GM18870 (cell line): ENCODE measurements at regions not wholly inside any gene's neighbourhood (a gene's known extent, or its start where the extent isn't known, plus 50 kb on each side); places are given as distances from the start of the nearest gene placed in this dataset.
"Not testable (repeated sequence)": the region's sequence is repeated elsewhere in the genome, so short reads cannot be mapped to it uniquely, and the experiment has no call there.

Source experiments
- ATAC-seq: cut with Tn5 transposase; IDR thresholded peaks from one replicate; pipeline ENCODE4 v1.9.1; 2021; ENCODE audit warnings: moderate library complexity; ENCODE audit not compliant: unreplicated experiment

DNA sequence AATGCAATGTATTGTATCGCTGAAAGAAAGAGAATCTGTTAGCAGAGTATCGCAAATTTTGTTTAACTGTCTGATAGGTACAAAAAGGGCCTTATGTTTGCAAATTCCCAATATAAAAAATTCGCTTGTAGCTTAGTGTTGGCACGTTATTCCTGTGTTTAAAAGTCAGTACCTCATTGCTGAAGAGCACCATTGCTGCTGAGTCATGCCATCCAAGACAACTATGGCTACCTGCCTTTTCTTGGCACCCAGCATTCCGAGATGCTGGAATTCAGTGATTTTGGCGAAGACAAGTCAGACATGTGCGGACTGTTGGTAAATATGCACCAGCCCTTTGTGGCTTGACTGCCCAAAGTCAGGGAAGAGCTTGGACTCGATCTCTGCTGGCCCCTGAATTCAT lies 149.5 kb upstream of the EEA1 start:
- no peak for ATAC-seq

DNA sequence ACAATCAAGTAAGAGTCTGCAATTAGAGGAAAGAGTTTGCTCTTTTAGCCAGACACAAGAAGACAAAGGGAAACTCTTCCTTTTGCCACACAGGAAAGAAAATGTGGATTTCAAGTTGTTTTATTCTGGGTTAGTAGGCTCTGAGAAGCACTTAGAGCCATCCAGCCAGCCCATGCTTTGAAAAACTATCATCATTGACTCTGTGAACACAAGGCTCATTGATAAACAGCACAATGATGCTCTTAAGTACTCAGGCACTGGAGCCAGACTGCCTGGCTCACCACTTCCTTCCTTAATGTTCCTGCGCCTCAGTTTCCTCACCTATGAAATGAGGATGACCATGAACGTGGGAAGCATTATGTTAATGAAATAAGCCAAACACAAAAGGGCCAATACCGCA lies 150.2 kb upstream of the EEA1 start:
- ATAC-seq = no peak

DNA sequence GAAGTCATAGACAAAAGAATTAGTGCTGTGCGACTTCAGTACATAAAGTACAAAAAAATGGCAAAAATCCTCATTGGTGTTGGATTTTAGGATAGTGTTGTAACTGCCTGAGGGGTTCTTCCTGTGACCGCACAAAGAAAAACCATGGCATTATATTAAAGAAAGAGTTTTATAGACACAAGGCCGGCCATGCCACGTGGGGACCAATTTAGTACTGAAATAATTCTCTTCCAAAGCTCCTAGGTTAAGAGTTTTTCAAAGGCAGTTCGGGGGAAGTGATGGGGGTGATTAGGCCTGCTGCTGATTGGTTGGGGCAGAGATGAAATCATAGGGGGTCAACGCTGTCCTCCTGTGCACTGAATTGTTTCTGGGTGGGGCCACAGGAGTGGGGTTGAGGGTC lies 150.9 kb upstream of the EEA1 start:
- ATAC-seq = no peak

DNA sequence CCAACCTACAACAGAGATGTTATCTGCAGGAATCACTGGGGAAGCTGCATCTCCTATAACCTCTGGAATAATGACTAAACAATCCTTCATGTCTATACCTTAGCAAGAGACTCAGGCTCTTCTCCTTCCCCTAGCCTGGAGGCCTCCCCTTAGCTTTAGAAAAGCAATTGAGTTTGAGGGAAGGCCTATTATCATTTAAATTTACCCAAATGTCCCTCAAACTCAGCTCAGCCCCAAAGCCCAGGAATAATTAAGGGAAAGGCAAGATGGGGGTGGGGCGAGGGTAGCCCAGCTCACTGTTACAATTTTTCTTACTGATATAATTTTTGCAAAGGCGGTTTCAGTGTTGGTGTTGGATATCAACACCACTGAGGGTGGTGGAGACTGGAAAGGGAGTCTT lies 151.4 kb upstream of the EEA1 start:
- ATAC-seq = no peak

DNA sequence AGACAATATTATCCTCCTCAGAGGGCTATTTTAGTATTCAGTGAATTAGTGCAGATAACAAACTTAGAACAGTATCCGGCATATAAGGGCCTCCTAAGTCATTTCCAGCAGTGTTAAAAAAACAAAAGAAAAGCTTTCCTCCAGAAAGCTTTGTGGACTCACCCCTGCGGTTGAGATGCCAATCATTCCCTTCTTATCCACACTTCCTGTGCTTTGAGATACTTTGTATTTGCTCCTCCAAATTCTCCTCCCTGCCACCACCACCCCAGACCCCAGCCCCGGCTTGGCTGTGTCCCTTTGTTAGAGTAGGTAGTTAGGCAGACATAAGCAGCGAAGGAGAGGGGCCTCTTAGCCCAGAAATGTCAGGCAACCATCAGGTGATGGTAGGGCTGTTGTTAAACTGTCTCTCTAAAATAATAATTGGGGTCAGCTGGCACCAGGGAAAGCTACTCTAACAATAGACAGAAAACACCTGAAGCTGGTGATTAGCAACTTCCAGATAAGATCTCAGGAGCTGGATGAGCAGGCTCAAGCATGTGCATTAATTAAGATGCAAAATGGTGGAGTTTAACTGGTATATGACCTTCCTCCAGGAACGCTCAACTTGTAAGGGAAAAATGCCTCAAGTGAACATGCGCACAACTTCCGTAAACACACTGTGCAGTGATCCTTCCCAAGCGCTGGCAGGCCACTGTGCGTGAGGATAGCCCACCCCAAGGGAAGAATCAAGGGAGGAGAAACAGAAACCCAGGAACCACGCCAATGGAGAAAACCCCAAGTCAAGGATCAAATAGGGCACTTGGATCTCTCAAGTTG lies 152.1 kb upstream of the EEA1 start:
- ATAC-seq = no peak

DNA sequence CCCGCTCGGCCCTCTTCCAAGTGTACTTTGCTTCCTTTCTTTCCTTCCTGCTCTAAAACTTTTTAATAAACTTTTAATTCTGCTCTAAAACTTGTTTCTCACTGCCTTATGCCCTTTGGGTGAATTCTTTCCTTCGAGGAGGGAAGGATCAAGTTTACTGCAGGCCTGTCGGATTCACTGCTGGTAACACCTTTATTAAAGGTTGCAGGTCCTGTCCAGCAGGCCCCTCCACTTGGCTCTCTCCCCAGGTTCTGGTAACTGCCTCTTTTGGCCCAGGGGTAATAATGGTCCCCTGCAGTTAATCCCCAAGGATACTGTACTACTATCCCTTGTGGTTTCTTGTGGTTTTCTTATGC lies 152.7 kb upstream of the EEA1 start:
- ATAC-seq = no peak

DNA sequence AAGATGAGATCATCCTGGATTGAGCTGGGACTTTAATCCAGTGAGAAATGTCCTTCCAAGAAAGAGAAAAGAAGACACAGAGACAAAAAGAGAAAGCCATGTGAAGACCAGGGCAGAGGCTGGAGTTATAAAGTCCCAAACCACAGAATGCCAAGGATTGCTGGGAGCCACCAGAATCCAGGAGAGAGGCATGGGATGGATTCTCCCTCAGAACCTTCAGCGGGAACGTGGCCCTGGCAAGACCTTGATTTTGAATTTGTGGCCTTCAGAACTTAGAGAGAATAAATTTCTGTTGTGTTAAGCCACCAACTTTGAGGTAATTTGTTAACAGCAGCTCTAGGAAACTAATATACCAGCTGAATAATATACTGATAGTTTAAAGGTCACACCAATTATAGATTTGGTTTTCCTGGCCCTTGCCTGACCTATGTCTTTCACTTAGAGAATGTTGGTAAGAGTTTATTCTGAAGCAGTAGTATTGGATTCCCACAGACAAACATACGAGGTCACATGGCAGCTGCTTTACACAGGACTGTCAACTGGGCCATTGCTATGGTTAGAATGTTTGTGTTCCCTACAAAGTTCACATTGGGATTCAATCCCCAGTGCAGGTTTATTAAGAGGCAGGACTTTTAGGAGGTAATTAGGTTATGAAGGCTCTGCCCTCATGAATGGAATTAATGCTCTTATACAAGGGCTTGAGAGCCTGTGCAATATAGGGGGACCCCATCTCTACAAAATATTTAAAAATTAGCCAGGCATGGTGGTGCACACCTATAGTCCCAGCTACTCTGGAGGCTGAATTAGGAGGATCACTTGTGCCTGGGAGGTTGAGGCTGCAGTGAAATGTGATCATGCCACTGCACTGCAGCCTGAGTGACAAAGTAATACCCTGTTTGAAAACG lies 156.5 kb upstream of the EEA1 start:
- no peak for ATAC-seq

DNA sequence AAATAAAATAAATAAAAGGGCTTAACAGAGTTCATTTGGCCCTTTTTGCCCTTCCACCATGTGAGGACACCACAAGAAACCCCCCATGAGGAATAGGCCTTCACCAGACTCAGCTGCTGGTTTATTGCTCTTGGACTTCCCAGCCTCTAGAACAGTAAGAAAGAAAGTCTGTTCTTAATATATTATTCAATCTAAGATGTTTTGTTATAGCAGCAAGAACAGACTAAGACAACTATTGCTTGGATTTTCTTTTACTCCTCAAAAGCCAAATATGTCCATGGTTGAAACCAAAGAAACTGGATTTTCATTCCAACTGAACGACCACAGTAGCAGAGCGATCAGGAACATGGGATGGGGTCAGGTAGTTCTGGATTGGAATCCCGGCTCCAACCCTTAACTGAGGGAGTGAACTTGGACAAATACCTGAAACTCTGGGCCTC lies 157.2 kb upstream of the EEA1 start:
- no peak for ATAC-seq

DNA sequence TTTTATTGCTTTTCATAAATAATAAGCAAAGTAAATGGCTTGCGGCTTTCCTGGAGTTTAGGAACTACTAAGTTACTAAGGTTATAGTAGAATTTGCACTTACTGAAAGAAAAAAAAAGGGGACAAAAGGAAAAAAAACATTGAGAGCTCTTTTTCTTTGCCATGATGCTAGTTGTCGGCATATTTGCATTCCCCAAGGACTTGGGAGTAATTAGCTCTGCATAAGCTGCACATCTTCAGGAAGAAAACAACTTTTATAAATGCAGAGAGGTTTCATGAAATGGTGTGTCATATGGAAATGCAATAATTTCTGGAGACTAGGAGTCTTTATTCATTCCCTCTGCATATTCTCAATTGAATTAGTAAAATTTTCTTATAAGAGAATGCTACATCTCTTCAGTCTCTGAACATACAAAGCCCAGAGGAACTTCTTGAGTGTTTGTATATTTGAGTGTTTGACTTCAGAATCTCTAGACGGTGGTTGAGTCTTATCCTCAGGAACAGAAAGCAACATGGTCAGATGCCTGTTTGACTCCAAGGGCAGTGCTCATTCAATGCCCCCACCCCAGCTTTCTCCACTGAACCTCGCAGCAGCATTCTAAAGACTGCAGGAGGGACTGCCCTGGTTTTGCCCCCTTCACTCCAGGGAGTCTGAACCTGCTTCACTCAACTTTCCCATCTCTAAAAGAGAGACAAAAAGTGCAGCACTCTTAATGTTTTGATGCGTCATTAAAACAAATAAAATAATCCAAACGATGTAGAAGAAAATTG lies 158.9 kb upstream of the EEA1 start:
- ATAC-seq = no peak

DNA sequence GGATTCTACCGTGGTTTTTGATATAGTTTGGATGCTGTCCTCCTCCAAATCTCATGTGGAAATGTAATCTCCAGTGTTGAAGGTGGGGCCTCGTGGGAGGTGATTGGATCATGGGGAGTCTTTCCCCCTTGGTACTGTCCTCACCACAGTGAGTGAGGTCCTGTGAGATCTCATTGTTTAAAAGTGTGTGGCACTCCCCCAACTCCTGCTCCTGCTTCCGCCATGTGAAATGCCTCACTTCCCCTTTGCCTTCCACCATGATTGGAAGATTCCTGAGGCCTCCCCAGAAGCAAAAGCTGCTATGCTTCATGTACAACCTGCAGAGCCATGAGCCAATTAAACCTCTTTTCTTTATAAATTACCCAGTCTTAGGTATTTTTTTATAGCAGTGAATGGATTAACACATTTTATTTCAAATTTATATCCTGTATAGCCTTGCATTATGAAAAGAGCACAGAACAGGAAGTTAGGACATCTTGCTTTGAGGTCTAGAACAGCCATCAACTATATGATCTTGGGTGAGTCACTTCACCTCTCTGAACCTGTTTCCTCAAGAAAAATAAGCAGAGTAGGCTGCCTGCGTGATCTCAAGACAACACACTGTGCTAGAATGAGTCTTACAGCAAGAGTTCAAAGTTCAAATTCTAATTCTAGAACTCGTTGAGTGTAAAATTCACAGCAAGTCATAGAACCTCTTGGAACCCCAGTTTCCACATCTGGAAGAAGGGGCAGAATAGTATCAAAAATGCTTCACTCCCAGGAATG lies 160.9 kb upstream of the EEA1 start:
- no peak for ATAC-seq

DNA sequence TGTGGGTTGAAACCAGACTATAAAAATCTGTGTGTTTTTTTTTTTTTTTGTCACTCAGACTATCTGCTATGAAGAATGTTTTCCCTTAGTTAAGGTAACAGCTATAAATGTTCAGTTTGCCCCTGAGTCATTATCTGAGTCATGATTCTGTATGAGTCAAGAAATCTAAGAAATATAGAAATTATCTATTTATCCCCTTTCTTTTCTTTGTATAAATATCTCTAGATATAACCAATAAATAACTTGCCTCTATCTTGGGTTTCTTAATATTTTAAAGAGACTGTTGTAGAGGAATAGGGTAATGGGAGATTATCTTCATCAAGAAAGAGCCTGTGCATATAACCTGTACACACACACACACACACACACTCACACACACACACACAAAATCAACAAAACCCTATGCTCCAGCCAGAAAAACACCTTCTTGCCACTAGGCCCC lies 161.7 kb upstream of the EEA1 start:
- ATAC-seq = no peak

DNA sequence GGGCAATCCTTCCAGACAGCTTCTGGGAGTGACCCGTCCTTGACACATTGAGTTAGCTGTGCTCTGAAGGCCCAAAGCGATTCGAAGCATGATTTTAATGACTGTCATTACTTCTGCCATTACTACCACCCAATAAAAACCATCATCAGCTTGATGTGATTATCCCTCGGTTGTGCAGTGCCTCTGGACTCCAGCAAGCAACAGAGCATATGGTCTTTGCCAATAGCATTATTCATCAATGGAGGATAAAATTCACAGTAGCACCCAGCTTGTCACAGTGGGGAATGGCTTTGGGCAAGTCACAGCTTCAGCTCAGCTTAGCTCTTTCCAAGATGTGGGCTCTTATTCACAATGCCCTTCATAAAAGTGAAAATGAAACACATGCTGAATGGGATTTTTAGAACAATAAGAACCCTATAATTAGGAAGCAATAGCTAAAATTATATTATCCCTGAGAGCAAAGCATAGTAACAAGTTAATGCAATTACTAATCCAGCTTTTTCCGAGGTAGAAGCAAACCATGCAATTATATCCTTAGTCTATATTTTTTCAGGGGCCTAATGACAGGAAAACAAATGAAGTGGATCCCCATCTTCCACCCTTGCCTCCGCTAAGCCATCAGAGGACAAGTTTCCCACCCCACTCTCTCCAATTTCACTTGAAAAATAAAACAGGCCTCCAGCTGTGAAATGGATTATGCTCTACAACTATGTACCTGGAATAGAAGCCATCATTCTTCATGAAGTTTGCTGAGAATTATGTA lies 163.0 kb upstream of the EEA1 start:
- ATAC-seq = no peak

DNA sequence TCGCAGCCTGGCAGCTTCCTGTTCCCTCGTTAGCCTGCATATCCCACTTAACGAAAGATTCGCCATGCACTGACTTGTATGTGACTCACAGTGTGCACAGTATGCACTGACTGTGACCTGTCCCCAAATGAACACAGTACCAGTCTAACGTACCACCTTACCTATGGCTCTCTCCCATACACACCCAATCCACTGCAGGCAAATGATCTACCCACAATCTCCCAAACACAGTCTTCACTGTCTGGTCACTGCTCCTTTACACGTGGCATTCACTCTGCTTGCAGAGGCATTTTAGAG lies 163.5 kb upstream of the EEA1 start:
- no peak for ATAC-seq

DNA sequence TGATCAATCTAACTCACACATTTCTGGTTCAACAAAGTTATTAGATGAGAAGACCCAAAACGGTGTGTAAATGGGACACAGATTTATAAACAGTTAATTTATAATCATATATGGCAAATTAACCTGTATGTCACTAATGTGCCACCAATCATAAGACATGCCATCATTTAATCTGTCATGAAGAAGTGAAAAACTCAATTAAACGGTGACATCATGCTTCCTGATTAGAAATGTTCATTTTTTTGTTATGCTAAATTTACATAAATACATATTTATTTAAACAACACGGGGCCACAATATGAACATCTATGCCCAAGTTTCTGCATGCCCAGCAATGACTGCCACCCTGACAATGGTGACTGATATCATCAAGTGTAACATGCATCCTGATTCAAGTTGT lies 164.1 kb upstream of the EEA1 start:
- no peak for ATAC-seq

DNA sequence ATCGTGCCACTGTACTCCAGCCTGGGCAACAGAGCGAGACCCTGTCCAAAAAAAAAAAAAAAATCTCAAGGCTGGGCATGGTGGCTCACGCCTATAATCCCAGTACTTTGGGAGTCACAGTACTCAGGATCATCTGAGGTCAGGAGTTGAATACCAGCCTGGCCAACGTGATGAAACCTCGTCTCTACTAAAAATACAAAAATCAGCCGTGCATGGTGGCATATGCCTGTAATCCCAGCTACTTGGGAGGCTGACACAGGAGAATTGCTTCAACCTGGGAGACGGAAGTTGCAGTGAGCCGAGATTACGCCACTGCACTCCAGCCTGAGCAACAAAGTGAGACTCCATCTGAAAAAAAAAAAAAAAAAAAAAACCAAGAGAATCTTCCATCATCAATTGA lies 165.1 kb upstream of the EEA1 start:
- not testable (repeated sequence) for ATAC-seq

DNA sequence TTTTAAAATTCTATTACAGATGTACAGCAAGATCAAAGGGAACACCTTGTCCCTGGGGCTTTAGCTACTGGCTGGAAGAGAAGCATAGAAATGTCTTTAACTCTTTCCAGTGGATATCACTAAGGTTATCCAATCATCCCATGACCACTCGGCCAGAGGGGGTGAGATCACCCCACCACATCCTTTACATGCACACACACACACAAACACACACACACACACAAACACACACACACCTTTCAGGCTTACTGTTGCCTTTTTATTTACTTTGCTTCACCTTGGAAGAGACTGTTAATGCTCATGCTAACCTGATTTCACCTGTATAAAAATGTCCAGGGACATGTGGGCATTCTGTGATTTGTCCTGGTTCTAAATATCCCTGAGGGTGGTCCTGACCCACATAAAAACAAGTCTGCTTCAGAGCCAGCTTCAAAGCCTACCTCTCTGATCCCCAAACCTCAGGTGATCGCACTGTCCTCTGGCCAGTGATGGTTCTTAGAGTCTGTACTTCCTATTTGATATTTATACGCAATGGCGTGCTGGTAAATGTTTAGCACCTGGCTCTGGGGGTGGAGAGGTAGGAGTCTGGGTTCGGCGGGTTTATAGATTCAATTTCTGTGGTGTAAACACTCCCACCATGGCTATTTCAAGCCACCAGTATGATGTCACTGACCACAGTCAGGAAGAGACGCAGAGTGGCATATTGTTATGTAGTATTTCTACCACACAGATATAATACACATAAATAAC lies 166.1 kb upstream of the EEA1 start:
- ATAC-seq = peak; percentile 85

DNA sequence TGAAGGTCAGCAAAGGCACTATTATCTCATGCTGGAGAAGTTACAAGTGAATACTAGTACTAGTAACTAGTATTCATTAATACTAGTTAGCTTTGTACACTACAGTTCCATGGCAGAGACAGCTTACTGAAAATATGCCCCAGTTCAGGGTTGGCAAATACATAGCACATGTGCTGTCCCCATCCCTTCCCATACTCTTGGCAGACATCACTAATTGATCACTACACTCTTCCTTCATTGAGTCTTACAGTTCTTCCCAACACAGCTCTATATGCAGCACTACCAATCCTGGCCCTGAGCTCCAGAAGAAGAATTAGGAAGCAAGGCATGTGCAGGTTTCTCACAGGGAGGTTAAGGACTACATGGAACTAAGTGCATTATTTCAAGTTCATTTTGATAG lies 168.3 kb upstream of the EEA1 start:
- no peak for ATAC-seq

DNA sequence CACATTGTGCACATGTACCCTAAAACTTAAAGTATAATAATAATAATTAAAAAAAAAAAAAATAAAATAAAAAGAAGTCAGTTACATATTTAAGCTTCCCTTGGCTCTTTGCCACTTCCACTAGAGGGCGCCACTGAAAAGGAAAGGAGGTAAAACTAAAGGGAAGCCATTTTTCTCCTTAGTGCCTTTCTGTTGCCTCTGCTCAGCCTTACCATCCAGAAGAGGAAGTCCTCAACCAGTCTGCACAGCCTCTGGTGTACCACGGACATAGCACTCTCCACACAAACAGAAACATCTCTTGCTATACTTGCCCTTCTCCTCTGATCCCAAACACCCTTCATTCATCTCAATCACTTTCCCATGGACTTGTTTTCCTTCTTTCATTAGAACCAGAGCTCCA lies 169.0 kb upstream of the EEA1 start:
- no peak for ATAC-seq

DNA sequence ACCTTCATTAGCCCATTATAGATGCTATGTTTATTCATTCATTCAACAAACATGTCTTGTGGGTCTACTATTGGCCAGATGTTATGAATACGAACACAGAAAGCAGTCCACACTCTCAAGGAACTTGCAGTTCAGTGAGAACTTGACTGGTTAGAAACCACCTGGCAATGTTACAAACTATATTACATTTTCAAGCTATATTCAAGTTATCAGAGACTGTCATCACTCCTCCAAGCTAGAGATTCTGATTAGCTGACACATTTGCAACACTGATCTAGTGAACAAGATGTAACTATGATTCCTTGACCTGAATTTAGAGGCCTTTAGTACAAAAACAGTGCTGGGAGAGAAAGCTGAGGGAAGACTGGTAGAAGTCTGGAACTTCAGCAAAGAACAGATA lies 170.7 kb upstream of the EEA1 start:
- no peak for ATAC-seq
